Dedifferentiated amniotic fluid mesenchymal stem cell (primary cell): ENCODE measurements at regions not wholly inside any gene's neighbourhood (a gene's known extent, or its start where the extent isn't known, plus 50 kb on each side); places are given as distances from the start of the nearest gene placed in this dataset.

Source experiments
- DNase-seq: peaks from one replicate; pipeline ENCODE4 v3.0.0-alpha.2; 2016; ENCODE audit errors: extremely low spot score

DNA sequence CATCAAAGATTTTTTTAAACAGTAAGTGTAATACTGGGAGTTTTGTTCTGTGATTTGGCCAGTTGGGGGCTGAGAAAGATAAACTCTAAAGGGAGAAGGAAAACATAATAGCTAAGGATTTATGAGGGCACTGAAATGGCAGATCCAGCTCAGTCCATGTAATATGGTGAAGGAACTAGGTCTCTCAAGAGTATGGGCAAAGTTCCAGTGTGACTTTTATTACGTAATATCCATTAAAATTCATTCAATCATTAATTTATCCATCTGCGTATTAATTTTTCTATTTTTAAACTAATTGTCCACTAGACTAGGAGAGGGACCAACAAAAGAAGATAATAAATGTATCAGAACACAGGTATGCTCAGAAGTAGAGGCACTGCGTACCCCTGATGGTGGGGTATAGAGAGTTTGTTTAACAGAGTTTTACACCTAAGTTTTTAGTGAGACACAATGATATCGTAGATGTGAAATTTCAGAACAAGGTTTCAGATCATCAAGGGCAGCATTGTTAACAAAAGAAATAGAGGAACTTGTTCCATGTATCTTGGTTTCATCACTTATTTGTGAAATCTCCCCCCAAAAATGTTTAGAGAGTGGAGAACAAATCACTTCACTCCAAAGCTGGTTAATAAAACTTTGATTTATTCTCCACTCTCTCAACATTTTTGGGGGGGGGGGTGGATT is 351.1 kb downstream of the GRXCR1 start:
- DNase-seq = no peak

DNA sequence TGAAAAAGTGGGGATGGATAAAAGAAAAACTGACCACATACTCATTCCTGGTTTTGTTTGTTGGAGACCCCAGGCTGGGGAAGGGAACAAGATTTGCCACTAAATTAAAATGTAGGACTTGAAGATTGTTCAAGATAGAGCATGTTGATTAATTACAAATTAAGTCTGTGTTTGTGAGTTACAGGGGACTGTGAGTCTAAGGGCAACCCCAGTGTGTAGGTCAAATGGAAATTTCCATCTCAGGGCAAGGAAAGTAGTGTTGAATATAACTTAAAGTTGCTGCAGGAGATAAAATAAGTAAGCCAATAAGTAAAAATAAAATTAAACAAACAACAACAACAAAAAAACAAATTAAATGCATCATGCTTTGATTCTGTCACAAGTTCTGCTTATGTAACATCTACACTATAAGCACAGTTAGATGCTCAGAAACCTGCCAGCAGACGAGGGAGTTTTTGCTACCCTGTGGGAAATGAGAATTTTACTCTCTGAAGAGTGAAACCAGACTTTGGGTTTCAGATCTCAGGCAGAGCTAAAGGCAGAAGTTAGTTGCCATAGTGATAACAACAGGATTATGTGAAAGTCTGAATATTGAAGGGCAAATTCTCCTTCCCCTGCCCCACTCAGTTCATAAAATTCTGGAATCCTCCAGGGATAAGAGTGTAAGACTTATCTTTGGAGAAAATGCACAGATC is 352.3 kb downstream of the GRXCR1 start:
- DNase-seq = no peak

DNA sequence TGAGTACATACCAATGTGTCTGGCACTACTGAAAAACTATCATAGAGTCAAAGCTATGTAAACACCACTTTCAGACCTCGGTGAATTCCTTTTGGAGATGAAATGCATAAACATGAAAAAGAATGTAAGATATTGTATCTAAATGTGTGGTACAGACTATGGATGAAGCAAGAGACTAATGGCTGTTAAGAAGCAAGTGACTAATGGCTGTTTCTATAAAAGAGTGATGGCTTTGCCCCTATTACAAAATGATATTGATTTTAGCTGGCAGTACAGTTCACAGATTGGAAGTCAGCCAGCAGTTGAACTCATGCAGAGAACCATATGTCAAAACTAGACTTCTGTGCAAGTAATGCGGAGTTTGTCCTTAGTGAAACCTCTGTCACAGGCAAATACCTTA is 359.3 kb downstream of the GRXCR1 start:
- no peak for DNase-seq

DNA sequence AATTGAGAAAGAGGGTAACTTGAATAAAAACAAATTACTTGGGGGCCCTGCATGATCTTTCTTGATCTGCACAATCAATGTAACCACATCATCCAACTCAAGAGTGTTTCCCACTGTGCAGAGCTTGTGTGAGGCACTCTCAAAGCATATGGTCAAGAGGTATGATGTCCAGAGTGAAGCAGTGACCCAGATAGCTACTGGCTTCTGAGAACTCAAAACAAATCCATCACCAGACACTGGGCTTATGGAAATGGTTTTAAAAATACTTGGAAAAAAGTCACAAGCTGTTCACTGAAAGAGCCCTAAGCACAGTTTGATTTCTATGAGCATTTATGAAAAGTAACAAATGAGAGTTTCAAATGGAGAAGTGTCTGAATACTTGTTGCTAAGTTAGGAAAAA is 361.0 kb downstream of the GRXCR1 start:
- DNase-seq = no peak

DNA sequence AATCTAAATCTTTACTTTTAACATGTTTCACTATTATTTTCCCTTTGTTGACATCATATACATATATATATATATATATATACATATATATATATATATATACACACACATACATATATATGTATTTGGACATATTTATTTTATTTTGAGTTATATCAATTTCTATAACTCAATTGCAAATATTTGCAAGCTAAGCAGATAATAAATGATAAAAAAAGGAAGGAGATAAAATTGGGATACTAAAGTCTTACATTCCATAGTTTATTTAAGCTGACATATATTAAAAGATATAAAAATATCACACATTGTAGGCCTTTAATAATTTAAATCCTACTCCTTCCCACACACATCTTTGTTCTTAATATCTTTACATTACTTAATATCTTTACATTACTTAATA is 372.2 kb downstream of the GRXCR1 start:
- no peak for DNase-seq

DNA sequence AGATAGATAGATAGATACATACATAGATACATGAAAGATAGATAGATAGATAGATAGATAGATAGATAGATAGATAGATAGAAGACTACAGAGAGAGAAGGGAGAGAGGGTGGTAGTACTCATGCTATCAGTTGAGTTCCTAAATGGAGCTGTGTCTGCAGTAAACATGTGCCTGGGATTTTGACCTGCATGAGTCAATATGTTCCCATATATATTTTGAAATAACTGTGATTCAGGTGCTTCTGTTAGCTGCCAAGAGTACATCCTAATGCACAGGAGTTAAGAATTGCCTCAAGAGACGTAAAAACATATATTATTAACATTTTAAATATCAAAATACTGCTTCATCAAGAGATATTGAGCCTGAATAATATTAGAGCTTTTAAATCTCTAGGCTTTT is 379.4 kb downstream of the GRXCR1 start:
- DNase-seq = no peak

DNA sequence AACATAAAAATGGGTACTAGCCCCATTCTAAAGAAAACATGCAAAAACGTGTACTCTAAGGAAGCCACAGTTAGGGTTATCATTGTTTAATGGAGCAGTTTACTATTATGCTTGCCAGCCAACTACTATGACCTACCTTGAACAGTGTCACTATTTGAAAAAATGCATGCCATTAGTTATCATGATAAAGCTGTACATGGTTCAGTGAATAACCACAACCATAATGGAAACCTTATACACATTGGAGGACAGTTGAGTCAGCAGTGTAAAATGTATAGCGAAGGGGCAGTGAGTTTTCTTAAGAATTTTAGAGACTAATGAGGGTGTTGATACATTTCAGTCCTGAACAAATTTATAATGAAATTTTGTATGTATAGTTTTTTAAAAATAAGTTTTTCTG is 381.9 kb downstream of the GRXCR1 start:
- no peak for DNase-seq

DNA sequence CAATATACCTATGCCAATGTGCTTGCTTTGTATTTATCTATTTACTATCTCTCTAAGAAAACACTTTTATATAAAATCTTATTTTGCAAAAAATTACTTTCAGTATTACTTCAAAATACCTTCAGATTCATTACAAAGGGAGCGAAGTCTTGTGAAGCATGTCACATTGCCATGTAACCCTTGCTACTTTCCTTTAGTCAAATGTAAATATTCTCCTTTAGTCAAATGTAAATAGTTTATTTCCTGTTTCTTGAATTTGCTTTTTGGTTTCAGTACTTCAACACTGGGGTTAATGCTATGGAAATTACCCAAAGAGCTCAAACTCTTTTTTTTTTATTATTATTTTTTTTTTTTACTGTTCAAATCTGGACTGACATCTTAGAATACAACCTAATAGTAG is 383.3 kb downstream of the GRXCR1 start:
- DNase-seq = no peak

DNA sequence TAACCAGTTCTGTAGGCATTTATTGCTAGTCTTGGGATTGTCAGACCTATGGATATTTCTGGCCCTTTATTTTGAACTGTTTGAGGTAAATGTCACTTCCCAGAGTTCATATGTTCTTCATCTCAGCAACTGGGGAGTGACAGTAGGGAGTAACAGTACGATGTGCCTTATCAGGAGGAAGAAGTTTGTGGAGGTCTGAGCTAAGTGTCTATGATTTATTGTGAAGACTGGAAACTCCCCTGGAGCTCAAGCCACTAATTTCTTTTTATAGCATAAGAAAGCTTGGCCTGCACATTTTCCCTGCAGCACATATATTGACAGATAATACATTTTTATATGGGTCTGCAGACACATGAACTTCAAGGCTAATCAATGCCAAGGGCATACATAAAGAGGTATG is 383.8 kb downstream of the GRXCR1 start:
- no peak for DNase-seq

DNA sequence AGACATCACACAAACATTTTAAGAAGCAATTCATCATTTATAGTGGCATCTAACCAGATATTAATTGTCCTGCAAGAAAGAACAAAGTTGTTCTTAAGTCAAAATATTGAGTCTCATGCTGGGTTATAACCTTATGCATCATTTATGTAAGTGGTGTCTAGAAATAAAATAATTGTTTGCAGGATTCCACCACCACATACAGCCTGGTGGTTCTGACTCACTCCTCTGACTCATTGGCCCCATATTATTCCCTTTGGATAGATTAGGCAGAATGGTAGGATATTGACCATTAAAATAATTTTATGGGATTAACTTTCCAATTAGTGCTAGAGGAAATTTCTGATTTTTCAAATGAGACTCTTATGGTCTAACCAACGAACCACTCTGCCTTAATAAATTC is 384.5 kb downstream of the GRXCR1 start:
- no peak for DNase-seq

DNA sequence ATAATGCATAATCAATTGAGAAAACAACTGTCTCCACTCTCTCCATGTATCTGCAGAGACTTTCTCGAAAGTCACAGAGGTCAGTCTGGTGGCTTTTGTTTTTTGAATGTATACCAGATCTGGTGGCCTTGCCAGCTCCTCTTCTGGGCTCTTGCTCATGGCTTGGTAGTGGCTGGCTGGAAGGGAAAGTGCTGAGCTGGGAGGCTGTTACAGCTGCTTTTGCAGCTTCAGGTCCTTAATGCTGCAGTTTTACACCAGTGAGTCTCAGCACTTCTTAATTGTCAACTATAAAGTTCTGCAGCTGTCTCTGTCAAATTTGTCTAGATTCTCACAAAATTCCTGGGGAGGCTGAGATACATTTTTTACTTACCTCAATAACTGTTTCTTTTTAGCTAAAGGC is 390.0 kb downstream of the GRXCR1 start:
- no peak for DNase-seq

DNA sequence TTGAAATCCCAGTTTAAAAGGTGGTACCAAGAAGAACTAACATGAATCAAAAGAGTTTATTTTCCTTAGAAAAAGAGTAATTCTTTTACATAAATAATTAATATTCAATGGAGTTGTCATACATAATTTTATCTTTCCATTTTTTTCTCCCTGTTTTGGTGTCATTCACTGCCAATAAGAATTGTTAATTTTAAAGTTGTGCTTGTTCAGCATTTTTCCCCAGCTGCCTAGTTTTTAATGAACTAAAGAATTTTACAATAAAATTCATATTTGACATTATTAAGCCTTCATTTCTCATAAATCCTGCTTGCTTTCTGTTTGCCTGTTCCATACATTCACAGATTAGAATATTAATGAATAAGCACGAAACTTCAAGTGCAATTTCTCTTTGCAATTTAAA is 393.6 kb downstream of the GRXCR1 start:
- no peak for DNase-seq

DNA sequence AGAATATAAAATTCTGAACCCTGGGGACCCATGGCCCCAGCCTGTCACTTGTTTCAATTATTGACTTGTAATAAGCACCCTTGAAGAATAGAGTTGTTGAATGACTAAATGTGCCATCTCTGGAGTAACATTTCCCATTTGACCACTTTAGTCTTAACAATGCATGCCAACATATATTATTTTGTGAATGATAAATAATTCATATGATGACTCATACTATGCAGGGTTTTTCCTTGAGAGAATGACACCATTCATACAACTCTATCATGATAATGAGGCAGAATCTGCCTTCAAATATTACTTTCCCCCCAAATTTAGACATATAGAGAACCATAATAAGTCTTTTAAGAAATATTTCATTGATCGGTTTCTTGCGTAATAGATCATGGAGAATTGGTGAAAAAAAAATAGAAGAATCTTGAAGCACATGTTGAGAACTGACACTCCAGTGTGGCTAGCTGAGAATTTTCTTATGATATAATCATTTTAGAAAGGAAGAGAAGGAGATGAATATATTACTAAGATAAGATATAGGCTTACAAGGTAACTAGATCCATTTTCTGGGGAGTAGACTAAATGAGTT is 404.5 kb downstream of the GRXCR1 start:
- DNase-seq = no peak

DNA sequence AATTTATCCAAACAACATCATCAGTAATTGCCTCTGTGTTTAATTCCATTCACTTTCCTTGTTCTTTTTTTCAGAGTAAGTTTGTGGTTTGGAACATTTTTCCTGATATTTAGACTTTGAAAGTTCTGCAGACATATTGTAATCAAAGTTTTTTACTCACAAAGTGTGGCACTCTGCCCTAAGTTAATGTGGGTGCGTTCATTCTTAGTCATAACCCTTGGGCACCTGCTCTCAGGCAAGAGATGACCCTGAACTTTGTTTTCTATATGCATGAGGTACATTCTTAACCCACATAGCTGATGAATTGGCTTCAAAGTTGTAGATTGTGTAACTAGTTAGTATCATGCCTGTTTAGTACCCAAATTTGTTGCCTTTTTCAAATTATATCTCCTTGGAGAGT is 424.3 kb downstream of the GRXCR1 start:
- DNase-seq = no peak

DNA sequence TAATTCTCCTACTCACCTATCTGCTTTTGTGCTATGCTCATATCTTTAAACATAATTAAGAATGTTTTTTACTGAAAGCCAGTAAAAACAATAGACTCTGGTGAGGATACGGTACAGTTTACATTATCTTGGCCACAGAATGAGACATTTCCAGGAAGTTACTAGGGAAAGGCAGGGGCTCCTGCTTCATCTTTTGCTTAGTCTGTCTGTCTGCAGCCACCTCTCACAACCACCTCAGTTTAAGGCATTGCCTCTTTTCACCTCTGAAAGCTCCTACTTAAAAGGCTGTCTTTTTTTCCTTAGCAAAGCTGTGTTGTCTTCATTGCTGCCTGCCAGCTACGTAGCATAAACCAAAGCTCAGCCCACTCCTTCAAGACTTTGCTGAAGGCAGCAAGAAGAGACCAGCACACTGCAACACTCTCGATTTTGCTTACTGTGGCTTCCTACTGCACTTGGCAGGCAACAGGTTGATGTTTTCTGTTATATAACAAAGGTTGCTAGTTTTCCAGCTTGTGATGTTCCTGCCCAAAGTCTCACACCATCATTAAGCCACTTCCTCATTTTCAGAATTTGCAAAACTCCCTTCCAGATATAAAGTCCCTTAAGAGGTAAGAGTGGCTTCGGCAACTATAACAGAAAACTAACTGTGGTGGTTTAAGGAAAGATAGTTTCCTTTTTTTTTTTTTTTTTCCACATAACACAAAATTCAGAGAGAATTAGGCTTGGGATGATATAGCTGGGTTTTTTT is 432.9 kb downstream of the GRXCR1 start:
- no peak for DNase-seq

DNA sequence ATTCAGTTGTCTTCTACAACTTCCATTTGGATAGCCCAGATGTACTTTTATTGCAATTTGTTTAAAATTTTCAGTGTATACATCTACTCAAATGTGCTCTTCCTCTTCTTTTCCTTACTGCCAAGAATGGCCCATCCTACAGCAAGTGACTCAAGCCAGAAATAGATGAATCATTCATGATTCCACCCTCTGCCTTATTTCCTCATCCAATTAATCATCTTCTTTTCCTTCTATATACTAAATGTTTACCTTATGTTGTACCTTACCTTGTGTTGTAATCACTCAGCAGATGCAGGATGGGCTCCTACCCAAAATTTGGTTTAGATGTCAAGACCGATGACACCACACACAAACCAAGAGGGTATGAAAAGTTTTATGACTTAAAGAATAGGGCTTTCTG is 437.8 kb downstream of the GRXCR1 start:
- DNase-seq = no peak

DNA sequence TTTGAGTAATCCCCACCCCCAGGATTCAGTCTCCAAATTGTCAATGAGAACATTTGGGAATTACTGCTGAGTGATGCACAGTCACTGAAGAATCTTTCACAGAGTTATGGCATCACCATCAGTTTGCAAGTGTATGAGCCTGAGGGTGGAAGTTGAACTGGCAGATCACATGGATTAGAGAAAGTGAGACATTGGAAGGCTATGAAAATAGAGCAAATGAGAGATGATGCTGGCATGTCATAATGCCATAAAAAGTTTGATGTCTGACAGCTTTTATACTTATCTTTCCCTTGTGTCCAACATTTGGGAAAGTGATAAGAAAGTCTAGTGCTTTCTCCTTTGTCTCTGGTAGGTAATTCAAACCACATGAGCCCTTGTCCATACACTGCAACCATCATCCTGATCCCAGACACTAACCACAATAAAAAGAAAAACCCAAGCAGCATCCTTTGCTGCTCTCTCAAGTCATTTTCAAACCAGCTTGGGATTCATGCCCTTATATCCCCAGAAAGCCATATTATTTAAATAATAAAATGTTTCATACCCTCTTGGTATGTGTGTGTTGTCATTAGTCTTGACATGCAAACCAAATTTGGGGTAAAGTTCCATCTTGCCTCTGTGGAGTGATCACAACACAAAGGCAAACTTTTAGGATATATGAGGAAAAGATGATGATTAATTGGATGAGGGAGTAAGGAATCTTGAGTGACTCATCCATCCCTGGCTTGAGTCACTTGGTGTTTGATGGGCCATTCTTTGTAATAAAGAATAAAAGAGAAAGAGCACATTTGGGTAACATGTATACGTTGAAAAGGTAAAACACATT is 438.9 kb downstream of the GRXCR1 start:
- no peak for DNase-seq

DNA sequence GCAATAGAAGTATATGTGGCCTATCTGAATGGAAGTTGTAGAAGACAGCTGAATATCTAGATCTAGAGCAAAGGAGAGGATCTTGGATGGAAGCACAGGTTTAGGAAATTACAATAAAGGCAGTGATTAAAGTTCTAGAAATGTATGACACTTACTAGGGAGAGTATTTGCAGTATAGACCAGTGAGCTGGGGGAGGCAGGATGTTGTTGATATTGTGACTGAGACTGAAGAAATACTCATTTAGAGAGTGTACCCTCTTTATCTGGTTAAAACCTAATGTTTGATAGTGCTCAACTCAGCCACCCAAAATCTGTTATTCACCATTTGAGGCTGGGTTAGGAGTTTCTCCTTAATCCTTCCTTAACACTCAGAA is 439.5 kb downstream of the GRXCR1 start:
- DNase-seq = no peak

DNA sequence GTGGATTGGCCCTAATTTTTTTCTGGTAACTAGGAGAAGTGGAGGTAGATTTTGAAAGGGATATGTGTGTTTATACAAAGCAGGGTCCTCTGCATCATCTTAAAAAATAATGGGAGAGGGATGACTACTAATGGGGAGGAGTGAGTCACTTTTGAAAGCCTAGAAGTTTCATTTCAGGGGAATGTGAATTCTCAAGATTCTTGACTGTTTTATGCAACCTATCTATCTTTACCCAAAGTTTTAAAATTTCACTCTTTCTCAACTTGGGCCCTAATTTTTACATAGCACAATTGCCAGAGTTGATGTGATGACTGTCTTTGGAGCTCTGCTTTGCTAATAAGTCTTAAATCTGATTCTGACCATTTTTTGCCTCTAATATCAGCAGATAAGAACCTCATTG is 445.2 kb downstream of the GRXCR1 start:
- DNase-seq = no peak

DNA sequence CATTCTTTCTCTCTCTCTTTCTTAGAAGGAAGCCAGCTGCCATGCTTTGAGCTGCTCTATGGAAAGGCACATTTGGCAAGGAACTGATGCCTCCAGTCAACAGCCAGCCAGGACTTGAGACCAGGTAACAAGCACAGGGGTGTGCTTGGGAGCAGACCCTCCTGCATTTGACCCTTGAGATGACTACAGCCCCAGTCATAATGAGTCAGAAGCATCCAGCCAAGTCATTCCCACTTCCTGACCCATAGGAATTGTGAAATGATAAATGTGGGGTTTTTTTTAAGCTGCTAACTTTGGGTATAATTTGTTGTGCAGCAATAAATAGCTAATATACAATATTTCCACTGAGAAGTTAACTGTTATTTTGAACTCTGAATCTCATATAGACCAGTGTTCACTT is 446.9 kb downstream of the GRXCR1 start:
- DNase-seq = no peak

DNA sequence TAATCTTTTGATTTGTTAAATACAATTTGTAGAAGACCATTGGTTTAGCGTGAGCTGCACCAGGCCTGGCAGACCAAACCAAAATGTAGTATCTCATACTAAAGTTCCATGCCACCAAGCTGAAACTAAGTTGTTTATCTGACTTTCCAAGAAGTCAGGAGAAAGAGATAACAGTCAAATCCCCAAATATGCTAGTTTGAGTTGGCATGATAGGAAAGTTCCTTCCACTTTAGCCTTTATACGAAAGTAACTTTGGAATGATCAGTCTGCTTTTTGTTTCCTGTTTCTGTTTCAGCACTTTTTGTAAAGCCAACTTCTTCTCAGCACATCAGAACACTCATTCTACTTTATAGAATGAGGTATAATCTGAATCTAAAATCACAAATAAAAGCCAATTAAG is 449.2 kb downstream of the GRXCR1 start:
- no peak for DNase-seq

DNA sequence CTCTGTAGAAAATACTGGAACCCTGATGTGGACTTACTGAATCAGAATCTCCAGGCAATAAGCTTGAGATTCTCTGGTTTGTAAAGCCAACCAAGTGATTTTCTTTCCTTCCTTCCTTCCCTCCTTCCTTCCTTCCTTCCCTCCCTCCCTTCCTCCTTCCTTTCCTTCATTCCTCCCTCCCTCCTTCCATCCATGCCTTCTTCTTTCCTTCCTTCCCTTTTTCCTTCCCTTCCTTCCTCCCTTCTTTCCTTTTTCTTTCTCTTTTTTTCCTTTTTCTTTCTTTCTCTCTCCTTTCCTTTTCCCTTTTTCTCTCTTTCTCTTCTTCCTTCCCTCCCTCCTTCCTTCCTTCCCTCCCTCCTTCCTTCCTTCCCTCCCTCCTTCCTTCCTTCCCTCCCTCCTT is 450.8 kb downstream of the GRXCR1 start:
- DNase-seq = no peak
